Occipital lobe (tissue), 1 donor: ENCODE measurements at regions not wholly inside any gene's neighbourhood (a gene's known extent, or its start where the extent isn't known, plus 50 kb on each side); places are given as distances from the start of the nearest gene placed in this dataset.
A peak's percentile ranks its signal among the peaks of the same experiment; 100 is the strongest.
"Not testable (repeated sequence)": the region's sequence is repeated elsewhere in the genome, so short reads cannot be mapped to it uniquely, and the experiment has no call there.

Experiments used
- DNase-seq: peaks from one replicate; lab custom pipeline; 2025; lab: John Stamatoyannopoulos, UW

- no peak for DNase-seq
Measured at GRCh38 chr10:29828956-29829355, 194.2 kb upstream of the SVIL start.

GRCh38 chr10:29828440-29828894 is 193.7 kb upstream of the SVIL start:
- no peak for DNase-seq

- no peak for DNase-seq
Measured at GRCh38 chr10:29827512-29827911, 192.7 kb upstream of the SVIL start.

- no peak for DNase-seq
Measured at GRCh38 chr10:29826801-29827450, 192.2 kb upstream of the SVIL start.

GRCh38 chr10:29826221-29826620 is 191.4 kb upstream of the SVIL start:
- DNase-seq: no peak

- no peak for DNase-seq
Measured at GRCh38 chr10:29823553-29824080, 188.8 kb upstream of the SVIL start.

- DNase-seq: no peak
Measured at GRCh38 chr10:29820890-29821461, 186.2 kb upstream of the SVIL start.

GRCh38 chr10:29816801-29817558 is 182.2 kb upstream of the SVIL start:
- DNase-seq: peak; percentile 35

GRCh38 chr10:29815572-29815971 is 180.8 kb upstream of the SVIL start:
- DNase-seq: no peak

GRCh38 chr10:29811751-29812427 is 177.1 kb upstream of the SVIL start:
- DNase-seq: peak; percentile 40

GRCh38 chr10:29810816-29811215 is 176.0 kb upstream of the SVIL start:
- no peak for DNase-seq

- not testable (repeated sequence) for DNase-seq
Measured at GRCh38 chr10:29810231-29810630, 175.5 kb upstream of the SVIL start.

GRCh38 chr10:29809383-29809782 is 174.6 kb upstream of the SVIL start:
- no peak for DNase-seq

GRCh38 chr10:29807163-29807806 is 172.5 kb upstream of the SVIL start:
- DNase-seq: no peak

- no peak for DNase-seq
Measured at GRCh38 chr10:29806350-29806788, 171.6 kb upstream of the SVIL start.

GRCh38 chr10:29805134-29805723 is 170.5 kb upstream of the SVIL start:
- DNase-seq: no peak

- peak; percentile 14 for DNase-seq
Measured at GRCh38 chr10:29804025-29804852, 169.5 kb upstream of the SVIL start.

- DNase-seq: no peak
Measured at GRCh38 chr10:29802171-29802570, 167.4 kb upstream of the SVIL start.

- no peak for DNase-seq
Measured at GRCh38 chr10:29798921-29799690, 164.3 kb upstream of the SVIL start.
